Right lung (tissue), 2 donors: ENCODE measurements at regions not wholly inside any gene's neighbourhood (a gene's known extent, or its start where the extent isn't known, plus 50 kb on each side); places are given as distances from the start of the nearest gene placed in this dataset.

Experiments
- DNase-seq, 2 donors: peaks; one replicate each; pipeline ENCODE4 v3.0.0-alpha.2; 2013

GRCh38 chr22:49181942-49182341 lies 645.7 kb downstream of the BRD1 start:
- no peak for DNase-seq

GRCh38 chr22:49181431-49181830 lies 646.2 kb downstream of the BRD1 start:
- no peak for DNase-seq

GRCh38 chr22:49180683-49181024 lies 647.0 kb downstream of the BRD1 start:
- DNase-seq: no peak

GRCh38 chr22:49179886-49180682 lies 647.6 kb downstream of the BRD1 start:
- no peak for DNase-seq

- no peak for DNase-seq
Observed at GRCh38 chr22:49179175-49179574, 648.5 kb downstream of the BRD1 start.

GRCh38 chr22:49178246-49179005 lies 649.2 kb downstream of the BRD1 start:
- DNase-seq: no peak

- DNase-seq: no peak
Observed at GRCh38 chr22:49177666-49178065, 650.0 kb downstream of the BRD1 start.

GRCh38 chr22:49176956-49177355 lies 650.7 kb downstream of the BRD1 start:
- no peak for DNase-seq

- DNase-seq: no peak
Observed at GRCh38 chr22:49170053-49170452, 657.6 kb downstream of the BRD1 start.

- no peak for DNase-seq
Observed at GRCh38 chr22:49169074-49169744, 658.5 kb downstream of the BRD1 start.

GRCh38 chr22:49168219-49168813 lies 659.4 kb downstream of the BRD1 start:
- DNase-seq: no peak

GRCh38 chr22:49166746-49167145 lies 660.9 kb downstream of the BRD1 start:
- DNase-seq: no peak

GRCh38 chr22:49166211-49166610 lies 661.5 kb downstream of the BRD1 start:
- DNase-seq: no peak

- DNase-seq: no peak
Observed at GRCh38 chr22:49164773-49165320, 662.8 kb downstream of the BRD1 start.

- DNase-seq: no peak
Observed at GRCh38 chr22:49163960-49164690, 663.5 kb downstream of the BRD1 start.

GRCh38 chr22:49163258-49163959 lies 664.3 kb downstream of the BRD1 start:
- DNase-seq: no peak

- DNase-seq: no peak
Observed at GRCh38 chr22:49162841-49163240, 664.8 kb downstream of the BRD1 start.

- DNase-seq: no peak
Observed at GRCh38 chr22:49161002-49161850, 666.4 kb downstream of the BRD1 start.

GRCh38 chr22:49160261-49161001 lies 667.2 kb downstream of the BRD1 start:
- no peak for DNase-seq
